Smooth muscle cell (in vitro differentiated cells): ENCODE measurements at regions not wholly inside any gene's neighbourhood (a gene's known extent, or its start where the extent isn't known, plus 50 kb on each side); places are given as distances from the start of the nearest gene placed in this dataset.

Experiments used
- DNase-seq: peaks from one replicate; lab custom pipeline; 2025; ENCODE audit not compliant: unreplicated experiment; lab: John Stamatoyannopoulos, UW
- H2AFZ ChIP-seq: fragments of 200-600 bp; sonication (generic); 2 replicates; pipeline ENCODE4 v1.6.0; 2016; ENCODE audit warnings: antibody characterized with exemption, low read depth, mild to moderate bottlenecking
- H3F3A ChIP-seq: fragments of 200-600 bp; sonication (generic); 2 replicates; pipeline ENCODE4 v1.6.0; 2017; ENCODE audit warnings: antibody characterized with exemption, low read depth
- H3K27ac ChIP-seq: fragments of 200-600 bp; sonication (generic); 2 replicates; pipeline ENCODE4 v1.5.1; 2016; ENCODE audit warnings: low read depth, mild to moderate bottlenecking
- H3K27me3 ChIP-seq: fragments of 200-600 bp; sonication (generic); 2 replicates; pipeline ENCODE4 v1.6.1; 2016; ENCODE audit warnings: low read depth, mild to moderate bottlenecking
- H3K36me3 ChIP-seq: fragments of 200-600 bp; sonication (generic); 2 replicates; pipeline ENCODE4 v1.5.1; 2016; ENCODE audit warnings: low read depth
- H3K4me1 ChIP-seq: fragments of 200-600 bp; sonication (generic); 2 replicates; pipeline ENCODE4 v1.5.1; 2016; ENCODE audit warnings: low read depth
- H3K4me2 ChIP-seq: fragments of 200-600 bp; sonication (generic); 2 replicates; pipeline ENCODE4 v1.6.0; 2016; ENCODE audit warnings: mild to moderate bottlenecking
- H3K4me3 ChIP-seq: fragments of 200-600 bp; sonication (generic); 2 replicates; pipeline ENCODE4 v1.5.1; 2016; ENCODE audit warnings: mild to moderate bottlenecking
- H3K79me2 ChIP-seq: fragments of 200-600 bp; sonication (generic); 2 replicates; pipeline ENCODE4 v1.6.0; 2016; ENCODE audit warnings: low read depth, mild to moderate bottlenecking
- H3K9ac ChIP-seq: fragments of 200-600 bp; sonication (generic); 2 replicates; pipeline ENCODE4 v1.6.0; 2016; ENCODE audit warnings: low read depth
- H3K9me3 ChIP-seq: fragments of 200-600 bp; sonication (generic); replicated peaks from 2 replicates; pipeline ENCODE4 v1.5.1; 2016; ENCODE audit warnings: low read depth
- H4K20me1 ChIP-seq: fragments of 200-600 bp; sonication (generic); 2 replicates; pipeline ENCODE4 v1.6.0; 2016; ENCODE audit warnings: low read depth
- WGBS: methylation state at CpG from one replicate; pipeline ENCODE4 v1.1.7; 2016; ENCODE audit warnings: low lambda C conversion rate; 5-methylcytosine and 5-hydroxymethylcytosine counted together
- TF ChIP-seq, protein P1 (sequence below): fragments of 200-600 bp; sonication (generic); IDR thresholded peaks from 2 replicates; pipeline ENCODE4 v1.5.1; 2017; ENCODE audit warnings: borderline replicate concordance, mild to moderate bottlenecking, antibody characterized with exemption; ENCODE audit not compliant: insufficient read depth, poor library complexity, severe bottlenecking

DNA sequence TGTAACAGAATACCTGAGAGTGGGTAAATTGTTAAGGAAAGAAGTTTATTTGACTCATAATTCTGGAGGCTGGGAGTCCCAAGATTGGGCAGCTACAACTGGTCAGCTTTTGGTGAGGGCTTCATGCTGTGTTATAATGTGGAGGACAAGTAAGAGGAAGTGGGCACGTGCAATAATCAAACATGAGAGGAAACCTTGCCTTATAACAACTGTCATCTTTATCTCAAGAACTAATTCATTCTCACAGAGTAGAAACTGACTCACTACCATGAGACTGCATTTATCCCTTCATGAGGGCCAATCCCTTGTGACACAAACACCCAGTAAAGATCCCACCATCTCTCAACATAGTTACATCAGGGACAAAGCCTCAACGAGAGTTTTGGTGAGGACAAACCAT lies 318.1 kb upstream of the NT5C1B start:
- TF ChIP-seq, protein P1, sequence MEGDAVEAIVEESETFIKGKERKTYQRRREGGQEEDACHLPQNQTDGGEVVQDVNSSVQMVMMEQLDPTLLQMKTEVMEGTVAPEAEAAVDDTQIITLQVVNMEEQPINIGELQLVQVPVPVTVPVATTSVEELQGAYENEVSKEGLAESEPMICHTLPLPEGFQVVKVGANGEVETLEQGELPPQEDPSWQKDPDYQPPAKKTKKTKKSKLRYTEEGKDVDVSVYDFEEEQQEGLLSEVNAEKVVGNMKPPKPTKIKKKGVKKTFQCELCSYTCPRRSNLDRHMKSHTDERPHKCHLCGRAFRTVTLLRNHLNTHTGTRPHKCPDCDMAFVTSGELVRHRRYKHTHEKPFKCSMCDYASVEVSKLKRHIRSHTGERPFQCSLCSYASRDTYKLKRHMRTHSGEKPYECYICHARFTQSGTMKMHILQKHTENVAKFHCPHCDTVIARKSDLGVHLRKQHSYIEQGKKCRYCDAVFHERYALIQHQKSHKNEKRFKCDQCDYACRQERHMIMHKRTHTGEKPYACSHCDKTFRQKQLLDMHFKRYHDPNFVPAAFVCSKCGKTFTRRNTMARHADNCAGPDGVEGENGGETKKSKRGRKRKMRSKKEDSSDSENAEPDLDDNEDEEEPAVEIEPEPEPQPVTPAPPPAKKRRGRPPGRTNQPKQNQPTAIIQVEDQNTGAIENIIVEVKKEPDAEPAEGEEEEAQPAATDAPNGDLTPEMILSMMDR, result no peak
- Histone ChIP-seq H3K79me2 (no peaks in the 10 kb centered on the region), H3K4me2 (no peak overlapping the region), H3K27me3 (no peaks in the 10 kb centered on the region), H3K36me3 (no peaks in the 10 kb centered on the region), H3K9ac (no peak overlapping the region), H3K4me3 (no peak overlapping the region), H3F3A (no peaks in the 10 kb centered on the region), H3K27ac (no peak overlapping the region), H3K4me1 (no peaks in the 10 kb centered on the region), H2AFZ (no peak overlapping the region), H4K20me1 (no peaks in the 10 kb centered on the region), H3K9me3 (no peaks in the 10 kb centered on the region)
- DNase-seq, result no peak
- 49% methylated on average over 2 of the region's 2 CpGs for WGBS

DNA sequence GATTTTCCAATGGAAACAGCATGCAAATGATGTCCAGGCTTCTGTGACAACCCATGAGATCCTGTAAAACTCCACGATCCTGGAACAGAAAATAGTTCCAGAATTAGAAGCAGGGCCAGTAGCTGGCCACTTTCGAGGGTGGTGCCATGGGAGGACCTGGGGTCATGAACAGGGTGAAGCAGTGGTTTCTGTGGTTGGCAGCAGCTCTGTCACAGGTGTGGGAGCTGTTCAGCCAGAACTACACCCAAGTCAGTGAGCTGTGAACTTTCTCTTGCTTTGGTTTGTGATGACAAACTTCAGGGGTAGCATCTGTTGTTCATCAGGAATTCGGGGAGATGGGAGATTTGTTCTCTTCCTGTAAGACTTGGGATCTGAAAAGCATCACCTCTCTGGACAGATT lies 314.4 kb upstream of the NT5C1B start:
- Histone ChIP-seq H3K36me3 (no peaks in the 10 kb centered on the region), H3K9ac (no peak overlapping the region), H3K27ac (no peak overlapping the region), H2AFZ (no peak overlapping the region), H3K27me3 (no peaks in the 10 kb centered on the region), H4K20me1 (no peaks in the 10 kb centered on the region), H3K4me3 (no peak overlapping the region), H3K9me3 (no peaks in the 10 kb centered on the region), H3F3A (no peaks in the 10 kb centered on the region), H3K4me1 (no peaks in the 10 kb centered on the region), H3K4me2 (no peak overlapping the region), H3K79me2 (no peaks in the 10 kb centered on the region)
- WGBS, result 79% methylated on average over 3 of the region's 3 CpGs
- TF ChIP-seq, protein P1, result no peak
- no peak for DNase-seq

DNA sequence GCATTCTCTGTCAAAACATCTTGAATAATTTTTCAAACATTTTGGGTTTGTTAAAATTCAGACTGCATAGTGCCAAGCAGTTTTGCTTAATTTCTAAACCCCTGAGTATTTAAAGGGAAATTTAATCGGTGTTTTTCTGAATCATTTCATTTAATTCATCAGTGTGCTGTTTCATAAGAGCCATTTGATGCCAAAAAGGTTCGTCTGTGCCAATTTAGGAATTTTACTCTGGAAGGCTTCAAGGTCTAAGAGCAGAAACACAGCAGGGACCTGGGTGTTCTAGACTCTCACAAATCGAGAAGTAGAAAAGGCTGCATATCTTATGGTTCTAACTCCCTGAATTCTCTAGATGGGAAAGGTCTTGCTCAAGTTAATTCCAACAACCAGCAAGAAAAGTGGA lies 311.9 kb upstream of the NT5C1B start:
- H3K4me2 ChIP-seq, result no peak overlapping the region

DNA sequence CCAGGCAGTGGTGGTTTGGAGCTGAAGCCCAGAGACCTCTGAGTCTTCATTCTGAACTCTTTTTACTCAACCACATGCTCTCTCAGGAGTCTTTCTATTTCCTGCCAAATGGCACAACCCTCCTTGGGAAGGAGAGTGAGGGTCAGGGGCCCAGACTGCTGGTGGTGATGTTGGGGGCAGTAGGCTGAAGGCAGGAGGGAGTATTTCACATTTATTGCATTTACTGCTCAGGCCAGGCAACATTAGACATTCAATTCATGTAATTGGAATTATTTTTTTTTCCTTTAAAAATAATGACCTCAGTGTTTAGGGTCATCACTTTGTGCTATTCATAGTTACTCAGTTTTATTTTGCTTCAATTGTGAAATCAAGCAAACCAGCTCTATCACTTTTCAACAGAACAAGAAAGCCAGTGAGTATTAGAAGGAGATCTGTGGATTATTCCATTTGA lies 311.3 kb upstream of the NT5C1B start:
- TF ChIP-seq, protein P1, result no peak

More for the DNA sequence above, 311.9 kb upstream of the NT5C1B start:
- Histone ChIP-seq H3K9ac (no peak overlapping the region), H2AFZ (no peak overlapping the region), H4K20me1 (no peaks in the 10 kb centered on the region), H3K27ac (no peak overlapping the region), H3K79me2 (no peaks in the 10 kb centered on the region), H3K9me3 (no peaks in the 10 kb centered on the region), H3K4me1 (no peaks in the 10 kb centered on the region), H3K36me3 (no peaks in the 10 kb centered on the region), H3K4me3 (no peak overlapping the region), H3K27me3 (no peaks in the 10 kb centered on the region), H3F3A (no peaks in the 10 kb centered on the region)
- TF ChIP-seq, protein P1, result no peak
- no peak for DNase-seq
- WGBS, result 92% methylated on average over 3 of the region's 3 CpGs

More for the DNA sequence above, 311.3 kb upstream of the NT5C1B start:
- Histone ChIP-seq H3K27me3 (no peaks in the 10 kb centered on the region), H3F3A (no peaks in the 10 kb centered on the region), H2AFZ (no peak overlapping the region), H3K79me2 (no peaks in the 10 kb centered on the region), H3K4me1 (no peaks in the 10 kb centered on the region), H3K27ac (no peak overlapping the region), H3K36me3 (no peaks in the 10 kb centered on the region), H3K9me3 (no peaks in the 10 kb centered on the region), H4K20me1 (no peaks in the 10 kb centered on the region), H3K4me2 (no peak overlapping the region), H3K4me3 (no peak overlapping the region), H3K9ac (no peak overlapping the region)
- no peak for DNase-seq
